GM12878 (cell line): ENCODE measurements at regions not wholly inside any gene's neighbourhood (a gene's known extent, or its start where the extent isn't known, plus 50 kb on each side); places are given as distances from the start of the nearest gene placed in this dataset.

ENCODE experiments used
- ATF2 ChIP-seq: IDR thresholded peaks from 2 replicates; pipeline ENCODE4 v1.6.1; 2012; ENCODE audit warnings: low read length, inconsistent platforms
- CEBPB ChIP-seq, 2 experiments: fragments of 150-350 bp in 1 of 2; IDR thresholded peaks; 2 replicates each; pipeline ENCODE4 v1.6.1; 2012 to 2014; ENCODE audit warnings: low read depth in 2 of 2, low read length in 2 of 2, borderline replicate concordance in 1 of 2, inconsistent platforms in 1 of 2
- CHD2 ChIP-seq: IDR thresholded peaks from 2 replicates; pipeline ENCODE4 v1.6.1; 2011; ENCODE audit warnings: low read depth, low read length, improper control_type of control experiment, borderline replicate concordance
- CTCF ChIP-seq, 3 experiments: IDR thresholded peaks in 2 of 3; conservative IDR thresholded peaks in 1 of 3; 2 replicates each; pipeline ENCODE4 v1.5.1; 2011; ENCODE audit warnings: low read depth in 3 of 3, low read length in 3 of 3, mild to moderate bottlenecking in 3 of 3, control low read depth in 2 of 3, moderate library complexity in 2 of 3, inconsistent platforms in 1 of 3, mixed read lengths in 1 of 3; ENCODE audit not compliant: control insufficient read depth in 2 of 3, insufficient read depth in 1 of 3; ENCODE audit errors: extremely low read depth in 1 of 3
- EGR1 ChIP-seq, 2 experiments: IDR thresholded peaks; 1 replicate in 1 of 2; 2 replicates in 1 of 2; pipeline ENCODE4 v1.6.1; 2011 to 2012; ENCODE audit warnings: low read depth in 2 of 2, low read length in 2 of 2, borderline replicate concordance in 1 of 2, mild to moderate bottlenecking in 1 of 2, moderate library complexity in 1 of 2
- ELK1 ChIP-seq: IDR thresholded peaks from 2 replicates; pipeline ENCODE4 v1.6.1; 2012; ENCODE audit warnings: low read depth, low read length, improper control_type of control experiment
- JUNB ChIP-seq: IDR thresholded peaks from 2 replicates; pipeline ENCODE4 v1.6.1; 2016; ENCODE audit warnings: antibody characterized with exemption, mild to moderate bottlenecking
- LARP7 ChIP-seq: fragments of 450-650 bp; IDR thresholded peaks from 2 replicates; pipeline ENCODE4 v1.6.1; 2017; ENCODE audit warnings: mild to moderate bottlenecking
- MLLT1 ChIP-seq: fragments of 450-650 bp; IDR thresholded peaks from 2 replicates; pipeline ENCODE4 v1.6.1; 2016; ENCODE audit warnings: mild to moderate bottlenecking
- NFIC ChIP-seq: IDR thresholded peaks from 2 replicates; pipeline ENCODE4 v1.6.1; 2012; ENCODE audit warnings: low read depth, mild to moderate bottlenecking, inconsistent platforms, low read length, moderate library complexity
- PAX5 ChIP-seq: IDR thresholded peaks from 2 replicates; pipeline ENCODE4 v1.6.1; 2011; ENCODE audit warnings: low read depth, low read length, borderline replicate concordance
- SPI1 ChIP-seq: IDR thresholded peaks from 2 replicates; pipeline ENCODE4 v1.6.1; 2011; ENCODE audit warnings: low read depth, mild to moderate bottlenecking, low read length, moderate library complexity, borderline replicate concordance; ENCODE audit not compliant: insufficient read depth
- SRF ChIP-seq, 2 experiments: IDR thresholded peaks; 2 replicates each; pipeline ENCODE4 v1.6.1; 2011; ENCODE audit warnings: low read depth in 2 of 2, low read length in 2 of 2, mild to moderate bottlenecking in 1 of 2, moderate library complexity in 1 of 2
- TBL1XR1 ChIP-seq: IDR thresholded peaks from 2 replicates; pipeline ENCODE4 v1.6.1; 2012; ENCODE audit warnings: low read depth, low read length, improper control_type of control experiment
- TCF3 ChIP-seq: IDR thresholded peaks from 2 replicates; pipeline ENCODE4 v1.6.1; 2012; ENCODE audit warnings: low read depth, mild to moderate bottlenecking, low read length, borderline replicate concordance; ENCODE audit not compliant: insufficient read depth
- ZNF217 ChIP-seq: fragments of 450-650 bp; IDR thresholded peaks from 2 replicates; pipeline ENCODE4 v1.6.1; 2017; ENCODE audit warnings: antibody characterized with exemption, mild to moderate bottlenecking

GRCh38 chr18:47680488-47680887 is 250.0 kb downstream of the SMAD2 start (continued):
- no peak for TF ChIP-seq CEBPB (IDR thresholded peaks at IDR 0.05; ENCODE audit: borderline replicate concordance in 1 of 2, low read depth in 2 of 2, low read length in 2 of 2)
- no peak; the same call in 1 of the 2 replicates for TF ChIP-seq TBL1XR1
- peak; percentile 66; the same call in 1 of the 2 replicates for TF ChIP-seq ATF2
- TF ChIP-seq SPI1, result peak; percentile 95
- no peak for TF ChIP-seq PAX5
- TF ChIP-seq ELK1, result no peak
- TF ChIP-seq NFIC, result no peak
- TF ChIP-seq CHD2, result 0 out of 2 replicates have a peak, but pooled peaks have one; percentile 29
- peak in 1 of 2 experiments; percentile 62; a peak in 1 of 3 replicates for TF ChIP-seq EGR1 (IDR thresholded peaks at IDR 0.05; ENCODE audit: borderline replicate concordance in 1 of 2, low read depth in 2 of 2, low read length in 2 of 2)
- no peak for TF ChIP-seq LARP7
- TF ChIP-seq JUNB, result no peak
- no peak for TF ChIP-seq ZNF217
- no peak for TF ChIP-seq MLLT1
- TF ChIP-seq SRF (IDR thresholded peaks at IDR 0.05; ENCODE audit: low read depth in 2 of 2, low read length in 2 of 2), result peak; percentile 62 to 88; a peak in 3 of 4 replicates
- TF ChIP-seq TCF3, result no peak
- TF ChIP-seq CTCF (IDR thresholded peaks at IDR 0.05 in 2 of 3, conservative IDR thresholded peaks at IDR 0.05 in 1 of 3; ENCODE audit: control insufficient read depth in 2 of 3, extremely low read depth in 1 of 3, insufficient read depth in 1 of 3, low read depth in 3 of 3, low read length in 3 of 3), result no peak
